GM19351 (cell line): ENCODE measurements at regions not wholly inside any gene's neighbourhood (a gene's known extent, or its start where the extent isn't known, plus 50 kb on each side); places are given as distances from the start of the nearest gene placed in this dataset.

Experiments
- ATAC-seq: cut with Tn5 transposase; IDR thresholded peaks from one replicate; pipeline ENCODE4 v1.9.1; 2021; ENCODE audit warnings: mild to moderate bottlenecking, moderate library complexity; ENCODE audit not compliant: unreplicated experiment

DNA sequence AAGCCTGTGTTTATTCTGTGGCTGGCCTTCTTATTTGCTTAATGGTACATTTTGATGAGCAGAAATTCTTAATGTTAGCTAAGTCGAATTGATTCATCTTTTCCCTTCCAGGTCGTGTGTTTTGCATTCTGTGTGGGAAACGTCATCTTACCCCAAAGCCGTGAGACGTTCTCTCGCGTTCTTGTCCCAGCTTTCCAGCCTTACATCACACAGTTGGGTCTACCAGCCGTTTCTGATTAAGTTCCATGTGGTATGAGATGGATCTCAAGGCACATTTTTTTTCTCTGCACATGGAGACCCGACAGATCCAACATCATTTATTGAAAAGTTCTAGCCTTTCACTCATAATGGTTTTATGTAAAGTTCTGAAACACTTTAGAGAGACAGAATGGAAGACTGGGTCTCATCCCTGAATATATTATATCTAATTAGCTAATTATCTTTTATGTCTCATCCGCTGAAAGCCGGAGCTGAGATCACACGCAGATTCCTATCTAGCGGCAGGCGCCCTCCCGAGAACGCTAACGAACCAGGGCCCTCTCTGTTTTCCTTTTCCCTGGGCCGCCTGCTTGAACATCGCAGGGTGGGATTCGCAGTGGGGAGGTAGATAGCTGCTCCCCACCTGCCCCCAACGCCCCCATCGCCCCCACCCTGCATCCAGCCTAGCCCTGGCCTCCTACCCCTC is 1162.2 kb downstream of the BRD1 start:
- ATAC-seq, result no peak

DNA sequence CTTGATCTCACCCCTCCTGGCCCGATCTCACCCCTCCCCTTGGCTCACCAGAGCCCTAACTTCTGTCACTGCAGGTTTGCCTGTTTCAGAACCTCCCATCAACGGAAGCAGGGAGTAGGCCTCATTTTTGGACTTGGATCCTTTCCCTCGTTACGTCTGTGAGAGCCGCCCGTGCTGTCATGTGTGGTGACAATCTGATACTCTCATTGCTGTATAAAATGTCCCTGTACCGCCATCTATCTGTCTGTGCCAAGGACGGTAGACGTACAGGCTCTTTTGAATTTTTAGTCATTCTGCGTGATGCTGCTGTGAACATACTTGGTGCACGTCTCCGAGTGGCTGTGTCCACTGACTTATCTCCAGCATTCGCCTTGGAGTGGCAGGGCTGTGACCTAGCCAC is 1163.1 kb downstream of the BRD1 start:
- no peak for ATAC-seq

DNA sequence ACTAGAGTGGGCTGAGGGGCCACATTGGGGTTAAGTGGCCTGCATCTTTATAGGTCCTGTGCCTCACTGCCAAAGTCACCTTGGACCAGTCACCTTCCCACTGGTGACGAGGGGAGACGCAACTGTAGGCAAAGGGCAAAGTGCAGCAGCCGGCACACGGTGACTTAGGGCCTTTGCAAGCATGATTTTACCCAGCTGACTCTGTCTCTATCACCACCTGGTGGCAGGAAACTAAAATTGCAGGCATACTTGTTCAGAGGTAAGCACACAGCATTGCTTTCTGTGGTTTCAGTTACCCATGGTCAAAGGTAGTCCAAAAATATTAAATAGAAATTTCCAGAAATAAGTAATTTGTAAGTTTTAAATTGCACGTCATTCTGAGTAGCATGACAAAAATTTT is 1164.4 kb downstream of the BRD1 start:
- no peak for ATAC-seq

DNA sequence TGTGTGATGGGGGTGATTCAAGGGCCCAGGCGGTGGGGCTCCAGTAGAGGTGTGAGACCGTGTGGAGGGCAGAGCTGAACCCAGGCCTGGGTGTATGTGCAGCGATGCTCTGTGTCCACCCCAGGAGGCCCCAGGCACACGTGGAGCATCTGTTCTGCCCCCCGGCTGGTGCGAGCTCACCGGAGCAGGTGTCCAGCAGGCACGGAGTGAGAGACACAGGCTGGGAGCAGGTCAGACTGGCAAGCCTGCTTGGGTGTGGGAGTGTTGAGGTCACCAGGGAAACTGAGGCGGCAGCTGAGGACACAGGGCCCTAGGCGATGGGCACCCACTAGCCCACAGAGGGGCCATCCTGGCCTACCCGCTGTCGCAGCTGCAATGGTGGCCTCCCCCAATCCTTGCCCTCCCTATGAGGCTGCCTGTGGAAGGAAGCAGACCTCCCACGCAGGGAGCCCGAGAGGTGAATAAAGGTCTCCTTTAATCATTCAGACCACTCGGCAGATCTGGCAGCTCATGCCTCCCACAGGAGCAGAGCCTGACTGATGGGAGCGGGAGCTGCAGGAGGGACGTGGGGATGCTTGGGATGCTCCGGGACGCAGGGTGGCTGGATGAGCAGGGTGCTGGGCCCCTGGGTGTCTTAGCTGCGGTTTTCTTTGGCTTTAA is 1165.1 kb downstream of the BRD1 start:
- ATAC-seq, result no peak

DNA sequence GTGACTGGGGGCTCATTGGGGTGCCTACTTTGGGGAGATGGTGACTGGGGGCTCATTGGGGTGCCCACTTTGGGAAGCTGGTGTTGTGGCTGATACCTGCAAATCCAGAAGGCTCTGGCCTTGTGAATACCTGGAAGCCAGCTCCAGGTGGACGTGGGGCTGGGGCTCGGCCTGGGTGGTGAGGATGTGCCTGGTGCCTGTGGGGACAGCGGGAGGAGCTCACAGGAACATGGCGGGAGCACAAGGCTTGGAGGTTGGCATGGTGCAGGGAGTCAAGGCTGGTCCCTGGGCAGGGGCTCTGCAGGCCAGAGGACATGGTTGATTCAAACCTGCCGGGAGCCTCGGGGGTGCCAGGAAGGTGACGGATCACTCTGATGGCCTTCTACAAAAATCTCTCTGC is 1165.7 kb downstream of the BRD1 start:
- ATAC-seq, result no peak

DNA sequence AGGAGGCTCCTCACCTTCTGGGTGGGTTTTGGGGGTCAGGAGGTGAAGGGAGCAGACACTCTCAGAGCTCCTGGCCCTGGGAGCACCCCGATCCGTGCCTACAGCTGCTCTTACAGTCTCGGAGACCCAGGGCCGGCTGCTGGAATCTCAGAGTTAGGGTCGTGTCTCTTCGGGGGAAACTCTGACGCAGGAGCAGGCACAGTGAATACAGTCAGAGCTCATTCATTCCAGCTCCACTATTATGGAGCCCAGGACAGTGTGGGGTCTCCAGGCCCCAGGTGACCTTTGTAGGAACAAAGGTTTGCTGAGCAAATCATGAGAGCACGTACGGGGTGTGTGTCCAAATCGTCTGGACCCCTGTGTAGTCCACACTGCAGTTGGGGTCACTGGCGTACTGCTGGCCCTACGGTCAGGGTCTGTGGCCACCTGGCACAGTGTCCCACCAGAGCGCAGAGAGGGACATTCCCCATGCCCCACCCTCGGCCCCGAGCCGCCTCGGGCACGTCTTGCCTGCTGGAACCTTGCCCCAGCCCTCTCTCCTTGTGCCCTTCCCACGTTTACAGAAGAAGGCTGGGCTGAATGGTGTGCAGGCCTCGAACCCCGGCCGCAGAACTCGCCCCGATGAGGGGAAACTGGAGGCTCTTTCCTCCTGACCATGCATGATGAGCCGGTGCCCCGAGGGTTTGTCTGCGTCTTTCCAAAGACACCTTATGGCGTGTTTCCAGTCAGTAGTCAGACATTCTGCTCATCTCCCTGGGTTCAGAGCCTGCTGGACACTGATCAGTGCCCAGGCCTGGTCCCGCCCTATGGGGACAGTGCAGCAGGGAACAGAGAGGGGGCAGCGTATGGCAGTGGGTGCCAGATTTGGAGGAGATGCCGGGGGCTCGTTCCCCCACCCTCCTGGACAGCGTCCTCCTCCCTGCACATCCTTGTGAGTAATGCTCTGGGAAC is 1166.6 kb downstream of the BRD1 start:
- no peak for ATAC-seq

- no peak for ATAC-seq
Observed at GRCh38 chr22:48660104-48660789, 1167.4 kb downstream of the BRD1 start.

DNA sequence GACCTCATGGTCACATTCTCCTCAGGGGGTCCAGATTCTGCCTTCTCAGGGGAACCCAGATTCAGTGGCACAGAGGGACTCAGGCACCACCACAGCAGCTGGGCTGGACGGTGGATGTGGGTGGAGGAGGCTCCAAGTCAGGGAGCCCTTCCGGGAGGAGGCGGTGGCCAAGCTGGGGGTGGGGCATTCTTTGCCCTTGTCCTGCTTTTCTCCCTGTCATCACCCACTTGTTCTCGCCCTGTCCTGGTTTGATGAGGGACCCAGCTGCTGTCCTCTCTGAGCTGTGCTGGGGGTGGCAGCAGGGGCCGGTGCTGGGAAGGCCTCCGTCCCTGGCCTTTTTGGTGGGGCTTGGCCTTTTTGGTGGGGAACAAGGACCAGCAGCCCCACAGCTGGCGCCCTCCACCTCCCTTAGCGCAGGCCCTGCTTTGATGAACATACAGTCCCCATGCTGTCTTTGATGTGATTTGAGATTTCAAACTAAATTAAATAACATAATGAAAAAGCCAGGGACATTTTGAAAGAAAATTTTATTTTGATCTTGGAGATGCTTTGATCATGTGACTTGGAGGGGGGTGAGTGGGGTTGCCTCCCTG is 1168.2 kb downstream of the BRD1 start:
- ATAC-seq, result no peak

GRCh38 chr22:48658871-48659270 is 1168.8 kb downstream of the BRD1 start:
- ATAC-seq, result no peak

DNA sequence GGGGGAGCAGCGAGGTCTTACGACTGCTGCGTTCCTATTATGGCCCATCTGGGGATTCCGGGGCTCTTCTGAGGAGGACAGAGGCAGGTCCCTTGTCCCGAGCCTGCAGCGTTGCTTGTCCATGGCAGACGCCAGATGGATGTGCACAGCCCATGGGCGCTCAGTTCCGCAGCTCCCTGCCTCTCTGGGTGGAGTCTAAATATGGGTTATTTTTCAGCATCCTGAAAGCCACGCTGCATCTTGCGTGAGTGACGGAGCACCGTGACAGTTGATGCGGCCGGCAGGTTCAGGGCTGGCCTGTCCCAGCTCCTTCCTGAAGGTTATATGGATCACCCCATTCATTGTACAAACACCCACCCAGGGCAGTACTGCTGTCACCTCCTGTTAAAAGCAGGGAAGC is 1169.4 kb downstream of the BRD1 start:
- ATAC-seq, result no peak

DNA sequence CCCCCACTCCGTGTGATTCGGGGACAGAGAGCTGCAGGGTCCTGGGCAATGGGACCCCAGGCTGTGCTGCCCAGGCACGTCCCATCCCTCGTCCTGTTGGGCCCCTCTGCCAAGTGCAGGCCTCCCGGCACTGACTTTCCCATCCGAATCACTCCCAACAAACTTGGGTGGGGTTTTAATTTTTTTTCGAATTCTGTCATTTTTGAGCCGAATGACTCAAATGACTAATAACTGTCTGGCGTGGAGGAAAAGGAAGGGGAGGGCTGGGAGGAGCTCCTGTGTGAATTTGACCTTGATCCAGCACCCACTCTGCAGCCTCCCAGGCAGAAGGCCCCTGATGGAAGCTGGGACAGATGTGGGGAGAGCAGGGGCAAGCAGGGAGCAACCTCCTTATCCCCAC is 1173.2 kb downstream of the BRD1 start:
- ATAC-seq, result no peak

- no peak for ATAC-seq
Observed at GRCh38 chr22:48653929-48654328, 1173.7 kb downstream of the BRD1 start.

DNA sequence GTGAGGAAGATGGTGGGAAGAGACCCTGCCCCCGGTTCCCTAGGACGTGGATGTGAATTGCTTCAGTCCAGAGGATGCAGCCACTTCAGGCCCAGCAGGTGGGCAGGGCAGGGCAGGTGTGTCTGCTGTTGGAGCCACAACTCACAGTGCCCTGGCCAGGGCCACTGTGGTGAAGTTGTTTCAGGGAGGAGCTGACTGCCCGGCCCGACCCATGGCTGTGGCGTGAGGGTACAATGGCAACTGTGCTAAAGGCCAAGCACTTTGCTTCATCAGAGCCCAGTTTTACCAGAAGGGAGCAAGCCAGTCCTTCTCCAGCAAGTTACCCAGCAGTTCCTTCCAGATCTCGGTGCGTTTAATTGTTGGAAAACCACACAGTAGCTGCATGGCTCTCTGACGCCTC is 1174.4 kb downstream of the BRD1 start:
- ATAC-seq, result no peak

- no peak for ATAC-seq
Observed at GRCh38 chr22:48652796-48653195, 1174.9 kb downstream of the BRD1 start.

DNA sequence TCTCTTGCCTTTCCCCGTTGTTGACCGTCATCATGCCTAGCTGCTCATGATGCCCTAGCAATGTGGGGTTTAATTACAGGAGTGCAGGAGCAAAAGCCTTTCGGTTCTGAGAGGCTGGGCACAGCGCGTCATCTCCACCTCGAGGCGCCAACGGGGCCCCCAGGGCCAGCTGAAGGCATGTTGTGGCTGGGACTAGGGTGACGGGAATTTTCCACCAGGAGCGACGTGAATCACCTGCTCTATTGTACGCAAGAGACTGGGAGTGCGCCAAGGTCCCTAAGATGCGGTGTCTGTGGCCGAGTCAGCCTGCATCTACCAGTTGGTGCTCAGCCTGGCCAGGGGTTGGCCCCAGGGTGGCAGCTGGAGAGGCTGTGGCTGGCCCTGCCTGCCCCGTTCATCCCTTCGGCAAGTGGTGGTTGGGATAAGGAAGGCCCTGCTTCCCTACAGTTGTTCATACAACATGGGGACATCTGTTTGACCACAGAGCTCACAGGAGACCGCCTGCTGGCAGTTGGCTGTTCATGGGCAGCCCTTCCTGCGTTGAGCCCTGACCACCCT is 1175.6 kb downstream of the BRD1 start:
- no peak for ATAC-seq

GRCh38 chr22:48651036-48651890 is 1176.4 kb downstream of the BRD1 start:
- no peak for ATAC-seq

- no peak for ATAC-seq
Observed at GRCh38 chr22:48650323-48651035, 1177.2 kb downstream of the BRD1 start.

GRCh38 chr22:48649466-48649865 is 1178.2 kb downstream of the BRD1 start:
- ATAC-seq, result no peak

GRCh38 chr22:48649031-48649430 is 1178.6 kb downstream of the BRD1 start:
- ATAC-seq, result no peak
